ENCODE measurements at regions not wholly inside any gene's neighbourhood (a gene's known extent, or its start where the extent isn't known, plus 50 kb on each side); places are given as distances from the start of the nearest gene placed in this dataset.

- Histone ChIP-seq H3K4me3 (no peak overlapping the region), H3K36me3 (no peaks in the 10 kb centered on the region), H3K4me1 (no peaks in the 10 kb centered on the region), H3K27ac (no peak overlapping the region), H3K27me3 (no peaks in the 10 kb centered on the region), H3K9me3 (no peaks in the 10 kb centered on the region)
- intact Hi-C loops (cut with DNase I): no loop called here
- ATAC-seq (no peak), DNase-seq (no peak)
- TF ChIP-seq, protein P1, sequence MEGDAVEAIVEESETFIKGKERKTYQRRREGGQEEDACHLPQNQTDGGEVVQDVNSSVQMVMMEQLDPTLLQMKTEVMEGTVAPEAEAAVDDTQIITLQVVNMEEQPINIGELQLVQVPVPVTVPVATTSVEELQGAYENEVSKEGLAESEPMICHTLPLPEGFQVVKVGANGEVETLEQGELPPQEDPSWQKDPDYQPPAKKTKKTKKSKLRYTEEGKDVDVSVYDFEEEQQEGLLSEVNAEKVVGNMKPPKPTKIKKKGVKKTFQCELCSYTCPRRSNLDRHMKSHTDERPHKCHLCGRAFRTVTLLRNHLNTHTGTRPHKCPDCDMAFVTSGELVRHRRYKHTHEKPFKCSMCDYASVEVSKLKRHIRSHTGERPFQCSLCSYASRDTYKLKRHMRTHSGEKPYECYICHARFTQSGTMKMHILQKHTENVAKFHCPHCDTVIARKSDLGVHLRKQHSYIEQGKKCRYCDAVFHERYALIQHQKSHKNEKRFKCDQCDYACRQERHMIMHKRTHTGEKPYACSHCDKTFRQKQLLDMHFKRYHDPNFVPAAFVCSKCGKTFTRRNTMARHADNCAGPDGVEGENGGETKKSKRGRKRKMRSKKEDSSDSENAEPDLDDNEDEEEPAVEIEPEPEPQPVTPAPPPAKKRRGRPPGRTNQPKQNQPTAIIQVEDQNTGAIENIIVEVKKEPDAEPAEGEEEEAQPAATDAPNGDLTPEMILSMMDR (IDR thresholded peaks at IDR 0.05): no peak
- 41 to 59% methylated on average over 3 of the region's 3 CpGs for WGBS, 2 donors
Measured at GRCh38 chr2:53504507-53504906, 263.1 kb upstream of the CHAC2 start.

GRCh38 chr2:53500181-53500580, 267.4 kb upstream of the CHAC2 start:
- Histone ChIP-seq H3K27ac (no peak overlapping the region), H3K36me3 (no peaks in the 10 kb centered on the region), H3K4me3 (no peak overlapping the region), H3K27me3 (no peaks in the 10 kb centered on the region), H3K4me1 (peaks cover 0 to 11% (median 0%) of the 10 kb centered on the region in 9 donors), H3K9me3 (no peaks in the 10 kb centered on the region)
- DNase-seq (no peak), ATAC-seq (no peak)
- intact Hi-C loops (cut with DNase I): no loop called here
- TF ChIP-seq, protein P1 (IDR thresholded peaks at IDR 0.05): no peak
- 82 to 90% methylated on average over 4 of the region's 4 CpGs for WGBS, 2 donors

- TF ChIP-seq, protein P1 (IDR thresholded peaks at IDR 0.05): no peak
- no peak overlapping the region for H3K4me3 ChIP-seq
- no peak overlapping the region for H3K27ac ChIP-seq
- 79 to 87% methylated on average over 1 of the region's 1 CpG for WGBS, 2 donors
- H3K4me1 ChIP-seq: peaks cover 0 to 11% (median 0%) of the 10 kb centered on the region in 9 donors
- no peaks in the 10 kb centered on the region for H3K9me3 ChIP-seq
- intact Hi-C loops (cut with DNase I): no loop called here
- ATAC-seq: peak in 4 of 8 donors; percentile 43 to 64 (median 55)
- DNase-seq: no peak
- H3K27me3 ChIP-seq: no peaks in the 10 kb centered on the region
- no peaks in the 10 kb centered on the region for H3K36me3 ChIP-seq
Measured at GRCh38 chr2:53498210-53498609, 269.4 kb upstream of the CHAC2 start.

DNA sequence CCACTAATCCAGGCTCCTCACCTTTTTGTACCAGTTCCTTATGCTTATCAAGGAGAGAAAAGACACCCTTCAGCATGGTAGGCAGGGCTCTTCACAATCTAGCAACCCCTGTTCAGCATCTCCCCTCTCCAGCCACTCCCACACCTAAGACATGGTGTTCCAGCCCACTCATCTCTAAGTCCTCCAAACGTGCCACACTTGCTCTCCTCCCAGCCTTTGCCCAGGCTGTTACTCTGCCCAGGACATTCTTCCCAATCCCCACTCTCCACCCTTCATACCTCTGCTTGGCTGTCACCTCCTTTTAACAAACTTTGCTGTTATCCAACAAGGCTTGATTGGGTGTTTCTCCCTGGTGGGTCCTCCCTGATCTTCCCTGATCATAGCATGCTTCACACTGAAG, 270.6 kb upstream of the CHAC2 start:
- Histone ChIP-seq H3K36me3 (no peaks in the 10 kb centered on the region), H3K27ac (no peak overlapping the region), H3K4me3 (no peak overlapping the region), H3K9me3 (no peaks in the 10 kb centered on the region), H3K4me1 (peaks cover 0 to 11% (median 0%) of the 10 kb centered on the region in 9 donors), H3K27me3 (no peaks in the 10 kb centered on the region)
- 45 to 48% methylated on average over 1 of the region's 1 CpG for WGBS, 2 donors
- intact Hi-C loops (cut with DNase I): no loop called here
- no peak for DNase-seq
- ATAC-seq: no peak
- TF ChIP-seq, protein P1 (IDR thresholded peaks at IDR 0.05): no peak

DNA sequence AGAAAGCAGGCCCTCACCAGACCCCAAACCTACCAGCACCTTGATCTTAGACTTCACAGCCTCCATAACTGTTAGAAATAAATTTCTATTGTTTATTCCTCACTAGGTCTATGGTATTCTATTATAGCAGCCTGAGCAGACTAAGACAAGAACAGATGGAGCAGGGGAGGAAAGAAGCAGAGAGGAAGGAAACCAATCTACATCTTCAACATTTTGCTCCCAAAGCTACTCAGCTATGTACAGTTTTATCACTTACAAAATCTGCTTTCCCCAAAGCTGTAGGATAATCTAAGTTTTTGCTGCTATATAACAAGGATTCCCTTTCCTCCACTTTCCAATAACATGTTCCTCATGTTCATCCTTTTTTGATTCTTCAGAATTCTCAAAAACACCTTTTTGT, 274.4 kb upstream of the CHAC2 start:
- Histone ChIP-seq H3K9me3 (no peaks in the 10 kb centered on the region), H3K4me3 (no peak overlapping the region), H3K4me1 (peaks cover 0 to 8% (median 0%) of the 10 kb centered on the region in 9 donors), H3K36me3 (no peaks in the 10 kb centered on the region), H3K27me3 (no peaks in the 10 kb centered on the region), H3K27ac (no peak overlapping the region)
- TF ChIP-seq, protein P1 (IDR thresholded peaks at IDR 0.05): no peak
- ATAC-seq (no peak), DNase-seq (no peak)
- intact Hi-C loops (cut with DNase I): no loop called here
